MM.1S (cell line): ENCODE measurements at regions not wholly inside any gene's neighbourhood (a gene's known extent, or its start where the extent isn't known, plus 50 kb on each side); places are given as distances from the start of the nearest gene placed in this dataset.

Experiments
- CTCF ChIP-seq: fragments of 300-600 bp; sonication (generic); IDR thresholded peaks from 2 replicates; pipeline ENCODE4 v1.5.1; 2016; ENCODE audit warnings: antibody characterized with exemption, low read length, mixed read lengths
- EZH2 ChIP-seq: fragments of 300-600 bp; sonication (generic); optimal IDR thresholded peaks from 2 replicates; pipeline ENCODE3; 2017; ENCODE audit warnings: low read depth, mild to moderate bottlenecking, antibody characterized with exemption, low read length, mixed read lengths

DNA sequence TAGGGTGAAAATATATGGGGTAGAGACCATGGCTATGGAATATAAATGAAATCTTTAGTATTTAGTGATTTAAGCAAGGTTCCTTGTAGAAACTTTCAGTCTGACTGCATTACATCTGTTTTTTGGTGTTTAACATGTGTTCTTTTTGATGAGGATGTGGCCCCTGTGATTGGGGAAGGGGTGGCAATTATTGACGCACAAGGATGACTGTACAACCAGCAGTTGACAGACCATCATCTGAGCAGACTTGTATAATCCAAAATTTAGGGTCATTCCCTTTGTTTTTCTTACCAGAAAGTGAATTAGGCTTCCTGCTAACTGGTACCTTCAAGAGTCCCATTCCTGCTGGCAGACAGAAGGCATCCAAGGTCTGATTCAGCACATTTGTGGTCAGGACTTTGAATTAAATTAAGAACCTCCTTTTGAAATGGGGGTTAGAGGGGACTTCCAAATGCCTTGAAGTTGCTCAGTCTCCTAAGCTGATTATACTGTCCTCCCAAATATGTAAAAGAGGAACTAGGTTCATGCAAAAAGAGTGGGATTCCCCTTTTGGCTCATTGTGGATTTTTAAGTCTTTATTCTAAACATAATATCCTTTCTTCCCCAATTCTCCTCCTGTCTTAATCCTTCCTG lies 112.4 kb upstream of the CXCL13 start:
- TF ChIP-seq EZH2 = no peak
- TF ChIP-seq CTCF = no peak
